ENCODE measurements at regions not wholly inside any gene's neighbourhood (a gene's known extent, or its start where the extent isn't known, plus 50 kb on each side); places are given as distances from the start of the nearest gene placed in this dataset.

DNA sequence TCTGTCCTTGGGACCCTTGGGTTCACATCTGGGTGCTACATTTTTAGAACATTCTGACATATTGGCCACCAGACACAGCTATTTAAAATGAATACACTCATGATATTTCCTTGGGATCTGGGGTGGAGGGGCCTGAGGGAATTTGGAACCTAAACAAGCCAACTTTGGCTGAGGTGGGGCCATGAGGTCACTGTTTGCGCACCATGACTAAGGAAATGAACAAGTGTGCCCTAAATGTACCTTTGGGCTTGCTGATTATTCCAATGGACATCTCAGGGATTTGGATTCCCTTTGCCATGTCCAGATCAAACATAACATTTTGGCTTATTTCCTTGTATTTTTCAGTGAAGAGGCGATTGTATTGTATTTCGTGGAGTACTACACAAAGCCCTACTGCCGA lies 80.5 kb upstream of the SEC11C start:
- no peak overlapping the region for H3K4ac ChIP-seq (ENCODE audit: low read depth in 1 of 2, low read length in 2 of 2)
- H3K27ac ChIP-seq (ENCODE audit: low read length, poor library complexity, severe bottlenecking), result no peak overlapping the region
- H3K36me3 ChIP-seq (ENCODE audit: control insufficient read depth in 1 of 2, insufficient read depth in 2 of 2, low read depth in 1 of 2, low read length in 2 of 2), result no peaks in the 10 kb centered on the region
- no peak overlapping the region for H3K14ac ChIP-seq (ENCODE audit: low read length in 2 of 2)
- no peak overlapping the region for H2AFZ ChIP-seq (ENCODE audit: low read depth, low read length)
- H3K27me3 ChIP-seq (ENCODE audit: control insufficient read depth in 1 of 2, insufficient read depth in 1 of 2, low read length in 2 of 2), result peaks cover 18 to 47% of the 10 kb centered on the region in 2 experiments
- H2AK5ac ChIP-seq (ENCODE audit: low read length, severe bottlenecking), result no peak overlapping the region
- no peak overlapping the region for H4K8ac ChIP-seq (ENCODE audit: low read length)
- no peak overlapping the region for H2BK120ac ChIP-seq (ENCODE audit: low read depth, low read length)
- no peaks in the 10 kb centered on the region for H3K4me1 ChIP-seq (ENCODE audit: control insufficient read depth, insufficient read depth, low read depth, low read length)
- H2BK5ac ChIP-seq (ENCODE audit: low read depth, low read length, poor library complexity, severe bottlenecking), result no peak overlapping the region
- no peak overlapping the region for H3K18ac ChIP-seq (ENCODE audit: low read depth in 1 of 2, low read length in 2 of 2)
- H3K4me2 ChIP-seq (ENCODE audit: low read length, poor library complexity, severe bottlenecking), result no peak overlapping the region
- H4K91ac ChIP-seq (ENCODE audit: low read length), result no peak overlapping the region
- DNase-seq, result no peak
- 100% methylated on average over 4 of the region's 4 CpGs for WGBS
- H3K9me3 ChIP-seq (ENCODE audit: control insufficient read depth, low read length), result no peaks in the 10 kb centered on the region
- H3K79me1 ChIP-seq (replicated peaks; ENCODE audit: low read length, poor library complexity, severe bottlenecking), result no peaks in the 10 kb centered on the region
- no peak overlapping the region for H3K9ac ChIP-seq (ENCODE audit: low read length)
- H2BK15ac ChIP-seq (ENCODE audit: low read depth, poor library complexity, severe bottlenecking), result no peak overlapping the region
- H2BK12ac ChIP-seq (ENCODE audit: low read length in 2 of 2), result no peak overlapping the region
- no peak overlapping the region for H3K4me3 ChIP-seq (ENCODE audit: insufficient read depth in 1 of 2, low read depth in 1 of 2, low read length in 2 of 2)
- no peak overlapping the region for H3K23ac ChIP-seq (ENCODE audit: low read length in 2 of 2)

DNA sequence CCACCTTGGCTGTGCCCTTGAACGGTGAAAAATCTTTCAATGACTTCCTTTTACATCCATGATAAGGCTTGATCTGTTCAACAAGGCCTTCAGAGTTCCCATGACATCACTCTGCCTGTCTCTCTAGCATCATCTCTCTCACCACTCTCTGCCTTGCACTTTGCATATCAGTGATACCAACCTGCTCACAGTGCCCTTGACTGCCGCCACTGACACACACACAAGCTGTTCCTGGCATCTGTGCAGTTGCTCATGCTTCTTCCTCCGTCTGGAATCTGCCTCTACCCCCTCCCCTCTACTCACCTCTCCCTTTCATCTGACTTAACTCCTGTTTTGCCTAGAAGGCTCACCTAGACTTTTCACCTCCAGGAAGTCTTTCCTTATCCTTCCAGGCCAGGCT lies 79.1 kb upstream of the SEC11C start:
- no peak overlapping the region for H3K4me3 ChIP-seq (ENCODE audit: insufficient read depth in 1 of 2, low read depth in 1 of 2, low read length in 2 of 2)
- no peak overlapping the region for H2BK15ac ChIP-seq (ENCODE audit: low read depth, poor library complexity, severe bottlenecking)
- H3K79me1 ChIP-seq (replicated peaks; ENCODE audit: low read length, poor library complexity, severe bottlenecking), result no peaks in the 10 kb centered on the region
- no peak for DNase-seq
- H3K36me3 ChIP-seq (ENCODE audit: control insufficient read depth in 1 of 2, insufficient read depth in 2 of 2, low read depth in 1 of 2, low read length in 2 of 2), result no peaks in the 10 kb centered on the region
- no peak overlapping the region for H2AFZ ChIP-seq (ENCODE audit: low read depth, low read length)
- no peak overlapping the region for H4K91ac ChIP-seq (ENCODE audit: low read length)
- no peak overlapping the region for H3K4me2 ChIP-seq (ENCODE audit: low read length, poor library complexity, severe bottlenecking)
- peak overlapping the region in 1 of 2 experiments; percentile 60 for H2BK12ac ChIP-seq (ENCODE audit: low read length in 2 of 2)
- H3K4ac ChIP-seq (ENCODE audit: low read depth in 1 of 2, low read length in 2 of 2), result no peak overlapping the region
- H4K8ac ChIP-seq (ENCODE audit: low read length), result no peak overlapping the region
- H3K9ac ChIP-seq (ENCODE audit: low read length), result no peak overlapping the region
- H3K27me3 ChIP-seq (ENCODE audit: control insufficient read depth in 1 of 2, insufficient read depth in 1 of 2, low read length in 2 of 2), result peaks cover 18 to 47% of the 10 kb centered on the region in 2 experiments
- no peak overlapping the region for H3K14ac ChIP-seq (ENCODE audit: low read length in 2 of 2)
- WGBS, result 90% methylated on average over 3 of the region's 3 CpGs
- no peak overlapping the region for H2BK120ac ChIP-seq (ENCODE audit: low read depth, low read length)
- H3K27ac ChIP-seq (ENCODE audit: low read length, poor library complexity, severe bottlenecking), result no peak overlapping the region
- H2AK5ac ChIP-seq (ENCODE audit: low read length, severe bottlenecking), result no peak overlapping the region
- H3K18ac ChIP-seq (ENCODE audit: low read depth in 1 of 2, low read length in 2 of 2), result no peak overlapping the region
- no peaks in the 10 kb centered on the region for H3K9me3 ChIP-seq (ENCODE audit: control insufficient read depth, low read length)
- H3K23ac ChIP-seq (ENCODE audit: low read length in 2 of 2), result no peak overlapping the region
- H3K4me1 ChIP-seq (ENCODE audit: control insufficient read depth, insufficient read depth, low read depth, low read length), result no peaks in the 10 kb centered on the region
- H2BK5ac ChIP-seq (ENCODE audit: low read depth, low read length, poor library complexity, severe bottlenecking), result no peak overlapping the region

DNA sequence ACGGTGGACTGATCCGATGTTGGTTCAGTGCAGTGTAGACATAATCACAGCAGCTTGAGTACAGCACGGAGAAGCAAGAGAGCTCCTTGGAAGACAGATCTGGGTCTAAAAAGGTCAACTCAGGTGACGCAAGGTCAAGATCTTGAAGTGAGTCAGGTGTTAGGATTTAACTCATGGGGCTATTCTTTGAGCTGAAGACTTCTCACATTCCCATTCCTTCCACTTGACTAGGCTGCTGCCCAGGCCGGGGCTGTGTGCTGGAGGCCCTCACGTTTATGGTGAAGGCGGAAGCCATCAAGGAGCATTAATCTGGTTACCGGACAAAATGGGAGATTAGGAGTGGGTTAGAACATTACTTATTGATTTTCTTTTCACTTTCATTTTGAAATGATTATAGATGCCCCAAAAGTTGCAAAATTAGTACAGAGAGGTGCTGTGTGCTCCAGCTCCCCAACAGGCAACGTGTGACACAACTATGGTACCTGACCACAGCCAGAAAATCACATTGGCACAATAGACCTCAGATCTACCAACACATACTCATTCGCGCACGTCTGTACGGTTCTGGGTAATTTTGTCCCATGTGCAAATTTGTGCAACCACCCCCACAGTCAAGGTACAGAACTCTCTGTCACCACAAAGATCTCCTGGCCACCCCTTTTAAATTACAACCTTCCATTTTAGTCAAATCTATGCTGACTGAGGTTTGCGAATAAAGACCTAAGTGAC lies 77.6 kb upstream of the SEC11C start:
- Histone ChIP-seq H2AK5ac (ENCODE audit: low read length, severe bottlenecking) (no peak overlapping the region), H3K9me3 (ENCODE audit: control insufficient read depth, low read length) (no peaks in the 10 kb centered on the region), H2BK12ac (ENCODE audit: low read length in 2 of 2) (no peak overlapping the region), H3K23ac (ENCODE audit: low read length in 2 of 2) (no peak overlapping the region), H2BK5ac (ENCODE audit: low read depth, low read length, poor library complexity, severe bottlenecking) (no peak overlapping the region), H4K8ac (ENCODE audit: low read length) (no peak overlapping the region), H2BK15ac (ENCODE audit: low read depth, poor library complexity, severe bottlenecking) (no peak overlapping the region), H2AFZ (ENCODE audit: low read depth, low read length) (no peak overlapping the region), H3K36me3 (ENCODE audit: control insufficient read depth in 1 of 2, insufficient read depth in 2 of 2, low read depth in 1 of 2, low read length in 2 of 2) (no peaks in the 10 kb centered on the region), H2BK120ac (ENCODE audit: low read depth, low read length) (no peak overlapping the region), H3K9ac (ENCODE audit: low read length) (no peak overlapping the region), H3K14ac (ENCODE audit: low read length in 2 of 2) (no peak overlapping the region), H3K18ac (ENCODE audit: low read depth in 1 of 2, low read length in 2 of 2) (no peak overlapping the region), H3K79me1 (replicated peaks; ENCODE audit: low read length, poor library complexity, severe bottlenecking) (no peaks in the 10 kb centered on the region), H3K4me2 (ENCODE audit: low read length, poor library complexity, severe bottlenecking) (no peak overlapping the region), H4K91ac (ENCODE audit: low read length) (no peak overlapping the region), H3K27ac (ENCODE audit: low read length, poor library complexity, severe bottlenecking) (no peak overlapping the region), H3K27me3 (ENCODE audit: control insufficient read depth in 1 of 2, insufficient read depth in 1 of 2, low read length in 2 of 2) (peaks cover 18 to 44% of the 10 kb centered on the region in 2 experiments), H3K4me1 (ENCODE audit: control insufficient read depth, insufficient read depth, low read depth, low read length) (no peaks in the 10 kb centered on the region), H3K4ac (ENCODE audit: low read depth in 1 of 2, low read length in 2 of 2) (no peak overlapping the region), H3K4me3 (ENCODE audit: insufficient read depth in 1 of 2, low read depth in 1 of 2, low read length in 2 of 2) (no peak overlapping the region)
- DNase-seq, result no peak
- 98% methylated on average over 10 of the region's 14 CpGs for WGBS

DNA sequence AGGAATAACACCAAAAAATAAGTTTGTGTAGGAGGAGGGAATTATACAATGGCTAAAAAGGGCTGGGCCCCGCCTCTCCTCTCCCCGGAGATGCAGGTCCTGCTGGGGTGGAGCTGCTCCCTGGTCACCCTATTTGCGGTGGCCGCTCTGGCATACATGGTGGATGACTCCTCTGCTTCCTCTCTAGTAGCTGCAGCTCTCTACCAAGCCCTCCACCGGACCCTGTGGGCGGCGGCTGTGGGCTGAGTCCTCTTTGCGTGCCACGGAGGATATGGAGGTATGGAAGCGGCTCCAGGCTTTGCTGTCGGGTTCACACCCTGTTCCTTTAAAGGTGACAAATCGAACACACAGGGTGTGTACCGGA lies 77.1 kb upstream of the SEC11C start:
- H3K18ac ChIP-seq (ENCODE audit: low read depth in 1 of 2, low read length in 2 of 2), result no peak overlapping the region
- WGBS, result 97% methylated on average over 13 of the region's 13 CpGs

More for the DNA sequence above, 77.1 kb upstream of the SEC11C start:
- Histone ChIP-seq H3K27me3 (ENCODE audit: control insufficient read depth in 1 of 2, insufficient read depth in 1 of 2, low read length in 2 of 2) (peaks cover 18 to 44% of the 10 kb centered on the region in 2 experiments), H3K23ac (ENCODE audit: low read length in 2 of 2) (no peak overlapping the region), H3K79me1 (replicated peaks; ENCODE audit: low read length, poor library complexity, severe bottlenecking) (no peaks in the 10 kb centered on the region), H2BK120ac (ENCODE audit: low read depth, low read length) (no peak overlapping the region), H3K27ac (ENCODE audit: low read length, poor library complexity, severe bottlenecking) (no peak overlapping the region), H3K9ac (ENCODE audit: low read length) (no peak overlapping the region), H4K8ac (ENCODE audit: low read length) (no peak overlapping the region), H3K4ac (ENCODE audit: low read depth in 1 of 2, low read length in 2 of 2) (no peak overlapping the region), H3K4me3 (ENCODE audit: insufficient read depth in 1 of 2, low read depth in 1 of 2, low read length in 2 of 2) (no peak overlapping the region), H3K4me1 (ENCODE audit: control insufficient read depth, insufficient read depth, low read depth, low read length) (no peaks in the 10 kb centered on the region), H3K36me3 (ENCODE audit: control insufficient read depth in 1 of 2, insufficient read depth in 2 of 2, low read depth in 1 of 2, low read length in 2 of 2) (no peaks in the 10 kb centered on the region), H2AFZ (ENCODE audit: low read depth, low read length) (no peak overlapping the region), H4K91ac (ENCODE audit: low read length) (no peak overlapping the region), H2BK15ac (ENCODE audit: low read depth, poor library complexity, severe bottlenecking) (no peak overlapping the region), H2BK12ac (ENCODE audit: low read length in 2 of 2) (no peak overlapping the region), H2AK5ac (ENCODE audit: low read length, severe bottlenecking) (no peak overlapping the region), H3K9me3 (ENCODE audit: control insufficient read depth, low read length) (no peaks in the 10 kb centered on the region), H2BK5ac (ENCODE audit: low read depth, low read length, poor library complexity, severe bottlenecking) (no peak overlapping the region), H3K14ac (ENCODE audit: low read length in 2 of 2) (no peak overlapping the region), H3K4me2 (ENCODE audit: low read length, poor library complexity, severe bottlenecking) (no peak overlapping the region)
- no peak for DNase-seq

Measured in mesenchymal stem cell (in vitro differentiated cells and primary cell).